ENCODE measurements at regions not wholly inside any gene's neighbourhood (a gene's known extent, or its start where the extent isn't known, plus 50 kb on each side); places are given as distances from the start of the nearest gene placed in this dataset.

GRCh38 chr2:111702119-111702803 is 181.7 kb downstream of the ANAPC1 start:
- peak; percentile 45 for TF ChIP-seq CTCF (IDR thresholded peaks at IDR 0.05; ENCODE audit: insufficient read depth, missing control alignments)
- DNase-seq (ENCODE audit: insufficient read length, low spot score) (no peak), FAIRE-seq (no peak)

GRCh38 chr2:111702804-111703196 is 181.2 kb downstream of the ANAPC1 start:
- no peak for DNase-seq (ENCODE audit: insufficient read length, low spot score)
- no peak for FAIRE-seq

GRCh38 chr2:111703759-111704158 is 180.2 kb downstream of the ANAPC1 start:
- no peak for DNase-seq (ENCODE audit: insufficient read length, low spot score)

More at GRCh38 chr2:111702804-111703196, 181.2 kb downstream of the ANAPC1 start:
- TF ChIP-seq CTCF (IDR thresholded peaks at IDR 0.05; ENCODE audit: insufficient read depth, missing control alignments) = no peak

GRCh38 chr2:111704246-111704645 is 179.7 kb downstream of the ANAPC1 start:
- DNase-seq (ENCODE audit: insufficient read length, low spot score) = no peak
- FAIRE-seq = no peak
- no peak for TF ChIP-seq CTCF (IDR thresholded peaks at IDR 0.05; ENCODE audit: insufficient read depth, missing control alignments)

More at GRCh38 chr2:111703759-111704158, 180.2 kb downstream of the ANAPC1 start:
- no peak for FAIRE-seq
- no peak for TF ChIP-seq CTCF (IDR thresholded peaks at IDR 0.05; ENCODE audit: insufficient read depth, missing control alignments)

GRCh38 chr2:111705239-111705638 is 178.8 kb downstream of the ANAPC1 start:
- TF ChIP-seq CTCF (IDR thresholded peaks at IDR 0.05; ENCODE audit: insufficient read depth, missing control alignments) = no peak
- FAIRE-seq (no peak), DNase-seq (ENCODE audit: insufficient read length, low spot score) (no peak)

- no peak for TF ChIP-seq CTCF (IDR thresholded peaks at IDR 0.05; ENCODE audit: insufficient read depth, missing control alignments)
- FAIRE-seq (no peak), DNase-seq (ENCODE audit: insufficient read length, low spot score) (no peak)
Measured at GRCh38 chr2:111705711-111706336, 178.2 kb downstream of the ANAPC1 start.

- TF ChIP-seq CTCF (IDR thresholded peaks at IDR 0.05; ENCODE audit: insufficient read depth, missing control alignments) = no peak
- FAIRE-seq = no peak
- DNase-seq (ENCODE audit: insufficient read length, low spot score) = no peak
Measured at GRCh38 chr2:111706481-111707001, 177.5 kb downstream of the ANAPC1 start.
